Esophagus muscularis mucosa (tissue), 3 donors: ENCODE measurements at regions not wholly inside any gene's neighbourhood (a gene's known extent, or its start where the extent isn't known, plus 50 kb on each side); places are given as distances from the start of the nearest gene placed in this dataset.

ENCODE experiments used
- POLR2A ChIP-seq: fragments of 450-650 bp; IDR thresholded peaks from one replicate; pipeline ENCODE4 v1.6.1; 2017; ENCODE audit warnings: antibody characterized with exemption, moderate library complexity, mild to moderate bottlenecking, low read depth
- POLR2AphosphoS5 ChIP-seq, 2 donors: sonication (generic); formaldehyde crosslinking; IDR thresholded peaks; one replicate each; pipeline ENCODE4 v1.6.1; 2017; ENCODE audit warnings: antibody characterized with exemption in 2 of 2
- TF ChIP-seq, protein P1 (sequence below), 3 experiments: fragments of 200-600 bp in 2 of 3; fragments of 450-650 bp in 1 of 3; sonication (generic) in 2 of 3; IDR thresholded peaks; one replicate each; pipeline ENCODE4 v1.5.1; 2017 to 2019; ENCODE audit warnings: antibody characterized with exemption in 3 of 3, mild to moderate bottlenecking in 2 of 3, moderate library complexity in 1 of 3

DNA sequence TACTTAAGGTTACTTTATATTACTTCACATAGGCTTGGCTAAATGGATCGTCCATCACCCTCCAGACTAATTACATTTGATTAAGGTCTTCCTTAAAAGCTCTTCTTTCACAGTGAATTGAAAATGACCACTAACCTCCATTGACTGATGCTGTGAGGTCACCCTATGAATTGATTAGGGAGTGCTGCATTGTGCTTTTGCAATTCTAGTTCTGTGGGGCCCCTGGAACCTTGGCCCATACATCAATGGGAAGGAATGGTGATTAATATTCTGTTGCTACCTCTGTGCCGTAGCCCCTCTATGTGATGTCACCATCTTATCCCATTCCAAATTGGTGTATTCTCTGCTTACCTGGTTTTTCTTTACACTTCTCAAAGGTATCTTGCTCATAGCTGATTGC lies 682.2 kb downstream of the SQOR start:
- TF ChIP-seq, protein P1, sequence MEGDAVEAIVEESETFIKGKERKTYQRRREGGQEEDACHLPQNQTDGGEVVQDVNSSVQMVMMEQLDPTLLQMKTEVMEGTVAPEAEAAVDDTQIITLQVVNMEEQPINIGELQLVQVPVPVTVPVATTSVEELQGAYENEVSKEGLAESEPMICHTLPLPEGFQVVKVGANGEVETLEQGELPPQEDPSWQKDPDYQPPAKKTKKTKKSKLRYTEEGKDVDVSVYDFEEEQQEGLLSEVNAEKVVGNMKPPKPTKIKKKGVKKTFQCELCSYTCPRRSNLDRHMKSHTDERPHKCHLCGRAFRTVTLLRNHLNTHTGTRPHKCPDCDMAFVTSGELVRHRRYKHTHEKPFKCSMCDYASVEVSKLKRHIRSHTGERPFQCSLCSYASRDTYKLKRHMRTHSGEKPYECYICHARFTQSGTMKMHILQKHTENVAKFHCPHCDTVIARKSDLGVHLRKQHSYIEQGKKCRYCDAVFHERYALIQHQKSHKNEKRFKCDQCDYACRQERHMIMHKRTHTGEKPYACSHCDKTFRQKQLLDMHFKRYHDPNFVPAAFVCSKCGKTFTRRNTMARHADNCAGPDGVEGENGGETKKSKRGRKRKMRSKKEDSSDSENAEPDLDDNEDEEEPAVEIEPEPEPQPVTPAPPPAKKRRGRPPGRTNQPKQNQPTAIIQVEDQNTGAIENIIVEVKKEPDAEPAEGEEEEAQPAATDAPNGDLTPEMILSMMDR (IDR thresholded peaks at IDR 0.05), result no peak
- TF ChIP-seq POLR2A, result no peak
- no peak for TF ChIP-seq POLR2AphosphoS5 (IDR thresholded peaks at IDR 0.05)
